ENCODE measurements at regions not wholly inside any gene's neighbourhood (a gene's known extent, or its start where the extent isn't known, plus 50 kb on each side); places are given as distances from the start of the nearest gene placed in this dataset.
A peak's percentile ranks its signal among the peaks of the same experiment; 100 is the strongest.

- ChIA-PET CTCF (no interaction called here), POLR2A (no interaction called here)
- Histone ChIP-seq H3K27ac (ENCODE audit: low read depth in 2 of 2, low read length in 1 of 2) (no peak overlapping the region), H3K79me2 (ENCODE audit: insufficient read depth) (no peaks in the 10 kb centered on the region), H3K4me2 (no peak overlapping the region), H3K27me3 (ENCODE audit: insufficient read depth) (no peaks in the 10 kb centered on the region), H3K9me2 (no peaks in the 10 kb centered on the region), H3K9ac (no peak overlapping the region), H4K20me1 (ENCODE audit: insufficient read depth) (no peaks in the 10 kb centered on the region), H3K4me3 (ENCODE audit: low read depth in 2 of 2, low read length in 1 of 2) (no peak overlapping the region), H3F3A (replicated peaks; ENCODE audit: insufficient read depth) (peaks cover 19% of the 10 kb centered on the region), H3K4me1 (ENCODE audit: control insufficient read depth in 1 of 2, insufficient read depth in 2 of 2, low read depth in 1 of 2, low read length in 1 of 2) (peaks cover 0 to 10% of the 10 kb centered on the region in 2 experiments; a peak in 2 of 4 replicates), H2AFZ (ENCODE audit: low read depth) (no peak overlapping the region), H3K36me3 (replicated peaks in 1 of 2; ENCODE audit: control insufficient read depth in 1 of 2, insufficient read depth in 2 of 2, low read length in 1 of 2) (peaks cover 0 to 3% of the 10 kb centered on the region in 2 experiments), H3K9me3 (no peaks in the 10 kb centered on the region)
- no peak for TF ChIP-seq FOXM1 (IDR thresholded peaks at IDR 0.05; ENCODE audit: low read depth)
- TF ChIP-seq, protein P1, sequence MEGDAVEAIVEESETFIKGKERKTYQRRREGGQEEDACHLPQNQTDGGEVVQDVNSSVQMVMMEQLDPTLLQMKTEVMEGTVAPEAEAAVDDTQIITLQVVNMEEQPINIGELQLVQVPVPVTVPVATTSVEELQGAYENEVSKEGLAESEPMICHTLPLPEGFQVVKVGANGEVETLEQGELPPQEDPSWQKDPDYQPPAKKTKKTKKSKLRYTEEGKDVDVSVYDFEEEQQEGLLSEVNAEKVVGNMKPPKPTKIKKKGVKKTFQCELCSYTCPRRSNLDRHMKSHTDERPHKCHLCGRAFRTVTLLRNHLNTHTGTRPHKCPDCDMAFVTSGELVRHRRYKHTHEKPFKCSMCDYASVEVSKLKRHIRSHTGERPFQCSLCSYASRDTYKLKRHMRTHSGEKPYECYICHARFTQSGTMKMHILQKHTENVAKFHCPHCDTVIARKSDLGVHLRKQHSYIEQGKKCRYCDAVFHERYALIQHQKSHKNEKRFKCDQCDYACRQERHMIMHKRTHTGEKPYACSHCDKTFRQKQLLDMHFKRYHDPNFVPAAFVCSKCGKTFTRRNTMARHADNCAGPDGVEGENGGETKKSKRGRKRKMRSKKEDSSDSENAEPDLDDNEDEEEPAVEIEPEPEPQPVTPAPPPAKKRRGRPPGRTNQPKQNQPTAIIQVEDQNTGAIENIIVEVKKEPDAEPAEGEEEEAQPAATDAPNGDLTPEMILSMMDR (IDR thresholded peaks at IDR 0.05) = no peak
- no peak for TF ChIP-seq NFIC (IDR thresholded peaks at IDR 0.05; ENCODE audit: borderline replicate concordance)
- no peak for TF ChIP-seq MEF2A (IDR thresholded peaks at IDR 0.05; ENCODE audit: borderline replicate concordance, low read depth)
- TF ChIP-seq JUND (IDR thresholded peaks at IDR 0.05) = no peak
- no peak for TF ChIP-seq YY1 (IDR thresholded peaks at IDR 0.05; ENCODE audit: low read depth)
- TF ChIP-seq REST (IDR thresholded peaks at IDR 0.05; ENCODE audit: low read depth, low read length) = no peak
- WGBS (ENCODE audit: low lambda C conversion rate) = 35% methylated on average over 1 of the region's 1 CpG
- no peak for DNase-seq
Measured at GRCh38 chr2:57177176-57177575, 869.4 kb upstream of the VRK2 start.

- 34% methylated on average over 4 of the region's 4 CpGs for WGBS (ENCODE audit: low lambda C conversion rate)
- H3K4me2 ChIP-seq = no peak overlapping the region
Measured at GRCh38 chr2:57180042-57180567, 866.5 kb upstream of the VRK2 start.

More at GRCh38 chr2:57180042-57180567, 866.5 kb upstream of the VRK2 start:
- Histone ChIP-seq H3K36me3 (replicated peaks in 1 of 2; ENCODE audit: control insufficient read depth in 1 of 2, insufficient read depth in 2 of 2, low read length in 1 of 2) (peaks cover 0 to 22% of the 10 kb centered on the region in 2 experiments), H3K27ac (ENCODE audit: low read depth in 2 of 2, low read length in 1 of 2) (peak overlapping the region in 1 of 2 experiments; percentile 62; a peak in 3 of 4 replicates), H3K9me2 (no peaks in the 10 kb centered on the region), H3K79me2 (ENCODE audit: insufficient read depth) (no peaks in the 10 kb centered on the region), H3K4me3 (ENCODE audit: low read depth in 2 of 2, low read length in 1 of 2) (no peak overlapping the region), H3K27me3 (ENCODE audit: insufficient read depth) (no peaks in the 10 kb centered on the region), H4K20me1 (ENCODE audit: insufficient read depth) (no peaks in the 10 kb centered on the region), H3F3A (replicated peaks; ENCODE audit: insufficient read depth) (peaks cover 31% of the 10 kb centered on the region), H3K9me3 (no peaks in the 10 kb centered on the region), H3K9ac (no peak overlapping the region; the same call in 1 of the 2 replicates), H3K4me1 (ENCODE audit: control insufficient read depth in 1 of 2, insufficient read depth in 2 of 2, low read depth in 1 of 2, low read length in 1 of 2) (peaks cover 0 to 21% of the 10 kb centered on the region in 2 experiments; a peak in 2 of 4 replicates), H2AFZ (ENCODE audit: low read depth) (no peak overlapping the region)
- ChIA-PET POLR2A (no interaction called here), CTCF (no interaction called here)
- TF ChIP-seq TCF12 (IDR thresholded peaks at IDR 0.05) (peak; percentile 49), JUND (IDR thresholded peaks at IDR 0.05) (peak; percentile 32; the same call in 1 of the 2 replicates), ELF1 (IDR thresholded peaks at IDR 0.05) (no peak), RAD21 (IDR thresholded peaks at IDR 0.05; ENCODE audit: low read length) (no peak)
- TF ChIP-seq, protein P2, sequence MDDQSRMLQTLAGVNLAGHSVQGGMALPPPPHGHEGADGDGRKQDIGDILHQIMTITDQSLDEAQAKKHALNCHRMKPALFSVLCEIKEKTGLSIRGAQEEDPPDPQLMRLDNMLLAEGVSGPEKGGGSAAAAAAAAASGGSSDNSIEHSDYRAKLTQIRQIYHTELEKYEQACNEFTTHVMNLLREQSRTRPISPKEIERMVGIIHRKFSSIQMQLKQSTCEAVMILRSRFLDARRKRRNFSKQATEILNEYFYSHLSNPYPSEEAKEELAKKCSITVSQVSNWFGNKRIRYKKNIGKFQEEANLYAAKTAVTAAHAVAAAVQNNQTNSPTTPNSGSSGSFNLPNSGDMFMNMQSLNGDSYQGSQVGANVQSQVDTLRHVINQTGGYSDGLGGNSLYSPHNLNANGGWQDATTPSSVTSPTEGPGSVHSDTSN (IDR thresholded peaks at IDR 0.05) = peak; percentile 10; the same call in 1 of the 2 replicates
- no peak for DNase-seq
